Ectodermal cell (in vitro differentiated cells): ENCODE measurements at regions not wholly inside any gene's neighbourhood (a gene's known extent, or its start where the extent isn't known, plus 50 kb on each side); places are given as distances from the start of the nearest gene placed in this dataset.
"Not testable (repeated sequence)": the region's sequence is repeated elsewhere in the genome, so short reads cannot be mapped to it uniquely, and the experiment has no call there.

ENCODE experiments used
- H3K27ac ChIP-seq: 2 replicates; pipeline ENCODE4 v1.7.0; 2013; ENCODE audit warnings: mild to moderate bottlenecking, low read depth, low read length; ENCODE audit not compliant: insufficient read depth, poor library complexity, severe bottlenecking
- H3K27me3 ChIP-seq: 2 replicates; pipeline ENCODE4 v1.7.0; 2013; ENCODE audit warnings: mild to moderate bottlenecking, low read length; ENCODE audit not compliant: insufficient read depth, control insufficient read depth, poor library complexity, severe bottlenecking
- H3K36me3 ChIP-seq: one replicate; pipeline ENCODE4 v1.7.0; 2013; ENCODE audit warnings: low read length; ENCODE audit not compliant: control insufficient read depth, insufficient read depth
- H3K4me1 ChIP-seq: one replicate; pipeline ENCODE4 v1.7.0; 2013; ENCODE audit warnings: low read length; ENCODE audit not compliant: control insufficient read depth, insufficient read depth
- H3K4me3 ChIP-seq: 2 replicates; pipeline ENCODE4 v1.7.0; 2013; ENCODE audit warnings: low read depth, low read length, control low read depth; ENCODE audit not compliant: insufficient read depth
- H3K9me3 ChIP-seq: 2 replicates; pipeline ENCODE4 v1.7.0; 2013; ENCODE audit warnings: mild to moderate bottlenecking, low read length, moderate library complexity; ENCODE audit not compliant: control insufficient read depth
- WGBS, 2 experiments: methylation state at CpG; one replicate each; pipeline ENCODE4 v1.1.7; 2013; ENCODE audit warnings: missing lambda C conversion rate in 2 of 2; 5-methylcytosine and 5-hydroxymethylcytosine counted together

DNA sequence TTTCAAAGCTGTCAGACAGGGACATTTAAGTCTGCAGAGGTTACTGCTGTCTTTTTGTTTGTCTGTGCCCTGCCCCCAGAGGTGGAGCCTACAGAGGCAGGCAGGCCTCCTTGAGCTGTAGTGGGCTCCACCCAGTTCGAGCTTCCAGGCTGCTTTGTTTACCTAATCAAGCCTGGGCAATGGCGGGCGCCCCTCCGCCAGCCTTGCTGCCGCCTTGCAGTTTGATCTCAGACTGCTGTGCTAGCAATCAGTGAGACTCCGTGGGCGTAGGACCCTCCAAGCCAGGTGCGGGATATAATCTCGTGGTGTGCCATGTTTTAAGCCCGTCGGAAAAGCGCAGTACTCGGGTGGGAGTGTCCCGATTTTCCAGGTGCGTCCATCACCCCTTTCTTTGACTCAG lies 919.2 kb upstream of the ARRDC3 start:
- WGBS, 2 experiments: 90 to 95% methylated on average over 15 of the region's 15 CpGs
- not testable (repeated sequence) for H3K4me1 ChIP-seq, H3K27ac ChIP-seq, H3K9me3 ChIP-seq, H3K36me3 ChIP-seq, H3K27me3 ChIP-seq, H3K4me3 ChIP-seq

DNA sequence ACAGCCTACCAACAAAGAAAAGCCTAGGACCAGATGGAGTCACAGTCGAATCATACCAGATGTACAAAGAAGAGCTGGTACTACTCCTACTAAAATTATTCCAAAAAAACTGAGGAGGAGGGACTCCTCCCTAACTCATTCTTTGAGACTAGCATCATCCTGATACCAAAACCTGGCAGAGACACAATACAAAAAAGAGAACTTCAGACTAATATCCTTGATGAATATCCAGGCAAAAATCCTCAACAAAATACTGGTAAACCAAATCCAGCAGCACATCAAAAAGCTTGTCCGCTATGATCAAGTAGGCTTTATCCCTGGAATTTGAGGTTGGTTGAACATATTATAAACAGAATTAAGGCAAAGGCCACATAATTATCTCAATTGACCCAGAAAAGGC lies 900.4 kb upstream of the ARRDC3 start:
- WGBS, 2 experiments: 89 to 97% methylated on average over 2 of the region's 2 CpGs
- H3K9me3 ChIP-seq: no peaks in the 10 kb centered on the region
- no peaks in the 10 kb centered on the region for H3K27me3 ChIP-seq
- no peak overlapping the region for H3K4me3 ChIP-seq
- H3K4me1 ChIP-seq: no peaks in the 10 kb centered on the region
- no peaks in the 10 kb centered on the region for H3K36me3 ChIP-seq
- H3K27ac ChIP-seq: no peak overlapping the region

DNA sequence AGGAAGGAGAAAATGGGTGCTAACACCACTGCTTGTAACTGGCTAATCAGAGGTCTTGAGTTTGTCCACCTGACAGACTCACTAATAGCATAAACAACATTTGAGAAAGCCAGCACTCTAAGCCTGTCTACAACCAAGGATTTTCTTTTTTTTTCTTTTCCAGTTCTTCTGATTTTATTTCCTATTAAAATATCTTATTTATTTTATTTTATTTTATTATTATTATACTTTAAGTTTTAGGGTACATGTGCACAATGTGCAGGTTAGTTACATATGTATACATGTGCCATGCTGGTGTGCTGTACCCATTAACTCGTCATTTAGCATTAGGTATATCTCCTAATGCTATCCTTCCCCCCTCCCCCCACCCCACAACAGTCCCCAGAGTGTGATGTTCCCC lies 888.6 kb upstream of the ARRDC3 start:
- H3K27me3 ChIP-seq, H3K9me3 ChIP-seq, H3K27ac ChIP-seq, H3K4me1 ChIP-seq, H3K36me3 ChIP-seq, H3K4me3 ChIP-seq: not testable (repeated sequence)
- WGBS, 2 experiments: no CpG with 5 or more reads among the region's 1 CpG

DNA sequence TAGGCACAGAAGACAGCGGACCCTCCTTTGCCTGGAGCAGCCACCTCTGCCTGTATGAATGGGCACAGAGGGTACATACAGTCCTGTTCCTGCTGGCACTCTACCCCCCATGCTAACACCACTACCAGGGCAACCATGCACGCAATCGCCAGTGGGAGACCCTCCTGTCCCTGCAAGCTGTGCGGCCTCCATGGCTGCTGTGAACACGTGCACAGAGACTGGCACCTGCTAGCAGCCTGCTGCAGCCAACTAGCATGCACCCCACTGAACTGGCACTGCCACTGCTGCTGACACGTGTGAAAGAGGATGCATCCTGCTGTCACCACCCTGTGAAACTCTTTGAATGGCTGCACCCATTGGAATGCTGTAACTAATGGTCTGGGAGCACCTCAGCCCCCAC lies 885.2 kb upstream of the ARRDC3 start:
- WGBS, 2 experiments: 91 to 93% methylated on average over 6 of the region's 6 CpGs

DNA sequence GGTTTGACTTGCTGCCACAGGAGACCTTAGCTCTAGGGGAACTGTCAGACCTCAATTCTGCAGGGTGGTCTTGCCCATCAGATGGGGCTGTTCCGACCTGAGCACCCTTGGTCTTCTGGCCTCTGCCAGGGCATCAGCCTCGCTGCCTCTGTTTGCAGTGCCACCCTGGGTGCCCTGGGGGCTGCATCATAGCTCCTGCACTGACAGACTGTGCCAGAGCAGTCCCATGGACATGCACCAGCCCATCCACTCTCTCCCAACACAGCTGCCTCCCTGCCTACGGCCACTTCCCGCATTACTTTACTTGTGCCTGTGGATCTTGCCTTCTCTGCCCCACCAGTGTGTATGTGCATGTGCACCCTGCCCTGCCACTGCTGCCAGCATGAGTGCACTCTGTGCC lies 884.7 kb upstream of the ARRDC3 start:
- Histone ChIP-seq H3K27me3 (no peaks in the 10 kb centered on the region), H3K4me3 (no peak overlapping the region), H3K36me3 (no peaks in the 10 kb centered on the region), H3K9me3 (no peaks in the 10 kb centered on the region), H3K4me1 (no peaks in the 10 kb centered on the region), H3K27ac (no peak overlapping the region)
- 94 to 96% methylated on average over 4 of the region's 4 CpGs for WGBS, 2 experiments

More for the DNA sequence above, 885.2 kb upstream of the ARRDC3 start:
- Histone ChIP-seq H3K9me3 (no peaks in the 10 kb centered on the region), H3K27me3 (no peaks in the 10 kb centered on the region), H3K4me3 (no peak overlapping the region), H3K36me3 (no peaks in the 10 kb centered on the region), H3K27ac (no peak overlapping the region), H3K4me1 (no peaks in the 10 kb centered on the region)

DNA sequence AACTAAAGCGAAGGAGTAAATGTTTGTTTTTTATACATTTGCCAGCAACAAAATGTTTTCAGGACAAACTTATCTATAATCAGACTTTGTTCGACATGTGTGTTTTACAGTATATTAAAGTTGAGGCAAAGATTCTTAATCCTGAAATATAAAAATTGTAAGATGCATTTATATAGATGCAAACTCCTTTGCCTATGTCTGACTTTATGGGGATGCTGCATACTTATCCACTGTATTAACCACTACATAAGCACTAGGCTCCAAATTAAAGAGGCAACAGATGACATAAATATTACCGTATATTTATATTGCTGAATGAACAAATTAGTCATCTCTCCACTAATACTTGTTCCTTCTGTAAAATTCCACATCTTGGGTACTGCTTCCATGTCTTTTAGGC lies 882.7 kb upstream of the ARRDC3 start:
- no peaks in the 10 kb centered on the region for H3K4me1 ChIP-seq
- H3K27ac ChIP-seq: no peak overlapping the region
- 89% methylated on average over 3 of the region's 3 CpGs; no CpG with 5 or more reads in 1 of the 2 experiments for WGBS, 2 experiments
- H3K36me3 ChIP-seq: no peaks in the 10 kb centered on the region
- no peaks in the 10 kb centered on the region for H3K27me3 ChIP-seq
- no peak overlapping the region for H3K4me3 ChIP-seq
- no peaks in the 10 kb centered on the region for H3K9me3 ChIP-seq

DNA sequence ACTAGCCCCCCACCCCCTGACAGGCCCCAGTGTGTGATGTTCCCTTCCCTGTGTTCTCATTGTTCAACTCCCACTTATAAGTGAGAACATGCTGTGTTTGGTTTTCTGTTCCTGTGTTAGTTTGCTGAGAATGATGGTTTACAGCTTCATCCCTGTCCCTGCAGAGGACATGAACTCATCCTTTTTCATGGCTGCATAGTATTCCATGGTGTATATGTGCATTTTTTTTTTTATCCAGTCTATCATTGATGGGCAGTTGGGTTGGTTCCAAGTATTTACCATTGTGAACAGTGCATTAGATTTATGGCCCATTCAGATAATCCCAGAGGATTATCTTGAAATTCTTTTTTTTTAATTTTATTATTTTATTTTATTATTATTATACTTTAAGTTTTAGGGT lies 872.5 kb upstream of the ARRDC3 start:
- not testable (repeated sequence) for H3K9me3 ChIP-seq, H3K4me3 ChIP-seq, H3K4me1 ChIP-seq, H3K27ac ChIP-seq, H3K36me3 ChIP-seq, H3K27me3 ChIP-seq

DNA sequence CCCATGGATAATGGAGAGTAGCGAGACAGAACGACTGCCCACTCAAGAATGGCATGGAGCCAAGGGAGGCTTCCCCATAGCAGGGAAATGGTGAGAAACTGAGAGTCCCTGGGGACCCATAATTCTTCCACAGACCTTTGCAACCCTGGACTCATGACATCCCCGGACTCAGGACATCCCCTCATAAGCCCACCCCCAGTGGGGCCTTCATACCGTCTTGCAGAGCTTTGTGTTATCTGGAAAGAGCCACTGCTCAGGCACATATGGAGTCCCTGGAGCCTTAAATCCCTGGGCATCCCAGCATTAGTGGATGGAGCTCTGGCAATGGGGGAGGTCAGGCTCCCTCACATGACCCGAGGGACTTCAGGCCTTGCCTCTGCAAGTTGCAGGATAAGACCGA lies 865.4 kb upstream of the ARRDC3 start:
- H3K4me1 ChIP-seq: peaks cover 3% of the 10 kb centered on the region
- H3K9me3 ChIP-seq: no peaks in the 10 kb centered on the region
- 94 to 95% methylated on average over 6 of the region's 6 CpGs for WGBS, 2 experiments
- H3K27ac ChIP-seq: no peak overlapping the region
- no peaks in the 10 kb centered on the region for H3K27me3 ChIP-seq
- no peaks in the 10 kb centered on the region for H3K36me3 ChIP-seq
- H3K4me3 ChIP-seq: no peak overlapping the region

DNA sequence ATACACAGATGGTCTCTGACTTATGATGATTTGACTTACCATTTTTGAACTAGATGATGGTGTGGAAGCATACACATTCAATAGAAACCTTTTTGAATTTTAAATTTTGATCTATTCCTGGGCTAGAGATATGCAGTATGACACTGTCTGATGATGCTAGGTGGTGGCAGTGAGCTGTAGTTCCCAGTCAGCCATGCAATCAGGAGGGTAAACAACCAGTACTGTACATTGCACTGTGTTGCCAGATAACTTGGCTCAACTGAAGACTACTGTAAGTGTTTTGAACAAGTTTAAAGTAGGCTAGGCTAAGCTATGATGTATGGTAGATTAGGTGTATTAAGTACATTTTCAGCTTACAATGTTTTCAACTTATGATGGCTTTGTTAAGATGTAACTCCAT lies 859.1 kb upstream of the ARRDC3 start:
- Histone ChIP-seq H3K27ac (no peak overlapping the region), H3K27me3 (no peaks in the 10 kb centered on the region), H3K9me3 (no peaks in the 10 kb centered on the region), H3K4me3 (no peak overlapping the region), H3K36me3 (no peaks in the 10 kb centered on the region), H3K4me1 (no peaks in the 10 kb centered on the region)

DNA sequence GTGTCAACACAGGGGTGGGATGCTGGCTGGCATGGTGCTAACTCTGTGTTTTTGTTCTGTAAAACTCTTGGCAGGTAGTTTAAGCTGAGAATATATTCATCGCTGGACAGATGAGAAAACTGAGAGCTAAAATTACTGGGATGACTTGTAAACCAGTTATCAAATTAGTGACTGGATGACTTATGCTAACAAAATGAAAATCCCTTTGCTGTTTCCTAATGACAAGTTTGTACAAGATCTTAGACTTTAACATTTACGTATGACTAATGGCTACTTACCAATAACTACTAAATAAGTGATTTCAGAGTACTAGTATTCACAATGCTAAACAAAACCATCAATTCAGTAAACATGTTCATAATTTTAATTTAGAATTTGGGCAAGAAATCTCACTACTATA lies 854.8 kb upstream of the ARRDC3 start:
- no peak overlapping the region for H3K4me3 ChIP-seq
- H3K27me3 ChIP-seq: no peaks in the 10 kb centered on the region
- no peaks in the 10 kb centered on the region for H3K9me3 ChIP-seq
- H3K27ac ChIP-seq: no peak overlapping the region
- 93 to 95% methylated on average over 2 of the region's 2 CpGs for WGBS, 2 experiments
- no peaks in the 10 kb centered on the region for H3K4me1 ChIP-seq
- no peaks in the 10 kb centered on the region for H3K36me3 ChIP-seq

DNA sequence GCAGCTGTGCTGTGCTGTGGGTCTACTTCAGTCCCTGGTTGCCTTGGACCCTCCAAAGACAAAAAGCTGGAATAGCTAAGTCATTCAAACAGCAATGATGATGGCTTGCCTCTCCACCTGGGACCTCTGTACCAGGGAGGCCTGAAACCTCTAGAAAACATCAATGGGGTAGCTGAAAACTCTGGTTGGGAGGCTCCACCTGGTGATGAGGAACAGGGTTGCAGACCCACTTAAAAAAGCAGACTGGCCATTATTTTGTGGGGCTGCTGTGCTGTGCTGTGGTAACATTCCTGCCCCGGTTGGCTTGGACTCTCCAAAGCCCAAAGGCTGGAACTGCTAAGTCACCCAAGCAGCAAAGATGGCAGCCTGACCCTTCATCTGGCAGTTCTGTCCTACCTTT lies 839.3 kb upstream of the ARRDC3 start:
- no peaks in the 10 kb centered on the region for H3K27me3 ChIP-seq
- H3K9me3 ChIP-seq: no peaks in the 10 kb centered on the region
- H3K36me3 ChIP-seq: no peaks in the 10 kb centered on the region
- 81 to 90% methylated on average over 1 of the region's 1 CpG for WGBS, 2 experiments
- H3K4me3 ChIP-seq: no peak overlapping the region
- H3K4me1 ChIP-seq: no peaks in the 10 kb centered on the region
- no peak overlapping the region for H3K27ac ChIP-seq
